ENCODE measurements at regions not wholly inside any gene's neighbourhood (a gene's known extent, or its start where the extent isn't known, plus 50 kb on each side); places are given as distances from the start of the nearest gene placed in this dataset.

- TF ChIP-seq POLR2A (IDR thresholded peaks at IDR 0.05) (no peak), CTCF (IDR thresholded peaks at IDR 0.05) (no peak)
These were observed 1743.9 kb downstream of the RPA4 start for GRCh38 chrX:98627645-98628044.
